Activated CD4-positive, alpha-beta T cell treated with anti-CD3 and anti-CD28 coated beads, Interleukin-2, amount 50 U/mL, for 4 hours (primary cell): ENCODE measurements at regions not wholly inside any gene's neighbourhood (a gene's known extent, or its start where the extent isn't known, plus 50 kb on each side); places are given as distances from the start of the nearest gene placed in this dataset.

ENCODE experiments used
- DNase-seq, 2 experiments: peaks; one replicate each; pipeline ENCODE4 v3.0.0-alpha.2; 2020

DNA sequence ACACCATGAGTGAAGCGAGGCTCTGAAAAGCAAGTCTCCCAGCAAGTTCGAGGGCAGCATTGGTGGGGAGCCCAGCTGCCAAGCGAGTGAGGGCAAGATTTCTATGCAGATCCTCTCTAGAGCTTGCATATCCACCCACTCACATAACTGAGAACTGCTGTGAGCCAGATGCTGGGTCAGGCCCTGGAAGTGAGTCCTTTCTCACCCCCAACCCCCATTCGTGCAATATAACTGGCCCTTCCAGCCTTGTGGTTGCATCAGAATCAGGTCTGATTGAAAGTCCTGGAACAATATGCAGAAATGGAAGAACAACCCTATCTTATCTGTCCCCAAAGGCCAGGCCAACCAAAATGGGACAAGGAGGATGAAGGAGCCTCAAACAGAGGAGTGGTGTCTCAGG, 146.6 kb downstream of the IRX5 start:
- DNase-seq, result no peak

DNA sequence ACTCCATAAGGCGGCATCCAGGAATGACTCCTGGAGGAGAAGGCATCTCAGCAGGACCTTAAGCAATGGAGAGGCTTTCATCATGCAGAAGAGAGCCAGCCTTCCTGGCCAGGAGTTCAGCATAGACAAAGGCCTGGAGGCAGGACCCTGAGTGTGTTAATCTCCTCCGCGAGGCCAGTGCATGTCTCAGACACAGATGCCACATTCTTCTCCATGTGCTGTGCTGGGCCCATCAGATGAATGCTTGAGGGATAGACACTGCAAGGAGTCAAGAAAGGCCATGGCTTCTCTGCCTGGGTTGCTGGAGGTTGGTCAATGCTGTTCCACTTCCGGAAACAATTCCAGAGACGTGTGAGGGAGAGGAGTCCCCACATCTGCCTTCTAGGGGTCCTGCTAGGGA, 147.5 kb downstream of the IRX5 start:
- DNase-seq, result no peak

DNA sequence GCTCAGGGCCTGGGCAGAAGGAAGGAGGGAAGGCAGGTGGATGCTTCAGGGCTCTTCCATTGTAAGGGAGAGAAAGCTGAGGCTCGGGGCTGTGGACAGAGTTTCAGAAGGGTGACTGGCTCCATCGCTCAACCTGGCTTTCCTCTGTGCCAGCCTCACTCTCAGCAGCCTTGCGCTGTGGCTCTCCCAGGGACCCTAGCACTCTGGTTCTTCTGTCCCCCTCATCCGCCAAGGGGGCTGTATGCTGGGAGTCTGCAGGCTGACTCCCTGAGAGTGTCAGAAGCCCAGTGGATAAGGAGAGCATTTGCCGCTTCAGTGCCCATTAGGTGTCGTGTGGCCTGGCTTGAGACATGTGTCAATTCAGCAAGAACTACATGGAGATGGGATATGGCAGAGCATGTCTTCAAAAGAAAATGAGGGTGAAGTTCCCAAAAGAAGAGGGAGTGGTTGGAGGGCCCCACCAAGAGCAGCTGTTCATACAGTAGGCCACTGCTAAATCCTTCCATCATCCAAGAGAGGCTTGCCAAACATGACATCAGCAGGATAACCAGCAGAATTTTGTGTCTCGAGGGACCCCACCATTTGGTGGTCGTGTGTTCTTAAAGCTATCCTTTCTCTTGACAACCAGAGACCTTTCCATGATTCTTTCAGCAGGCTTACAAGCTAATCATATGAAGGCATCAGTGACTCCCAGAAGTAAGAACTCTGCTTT, 148.2 kb downstream of the IRX5 start:
- DNase-seq, result no peak

DNA sequence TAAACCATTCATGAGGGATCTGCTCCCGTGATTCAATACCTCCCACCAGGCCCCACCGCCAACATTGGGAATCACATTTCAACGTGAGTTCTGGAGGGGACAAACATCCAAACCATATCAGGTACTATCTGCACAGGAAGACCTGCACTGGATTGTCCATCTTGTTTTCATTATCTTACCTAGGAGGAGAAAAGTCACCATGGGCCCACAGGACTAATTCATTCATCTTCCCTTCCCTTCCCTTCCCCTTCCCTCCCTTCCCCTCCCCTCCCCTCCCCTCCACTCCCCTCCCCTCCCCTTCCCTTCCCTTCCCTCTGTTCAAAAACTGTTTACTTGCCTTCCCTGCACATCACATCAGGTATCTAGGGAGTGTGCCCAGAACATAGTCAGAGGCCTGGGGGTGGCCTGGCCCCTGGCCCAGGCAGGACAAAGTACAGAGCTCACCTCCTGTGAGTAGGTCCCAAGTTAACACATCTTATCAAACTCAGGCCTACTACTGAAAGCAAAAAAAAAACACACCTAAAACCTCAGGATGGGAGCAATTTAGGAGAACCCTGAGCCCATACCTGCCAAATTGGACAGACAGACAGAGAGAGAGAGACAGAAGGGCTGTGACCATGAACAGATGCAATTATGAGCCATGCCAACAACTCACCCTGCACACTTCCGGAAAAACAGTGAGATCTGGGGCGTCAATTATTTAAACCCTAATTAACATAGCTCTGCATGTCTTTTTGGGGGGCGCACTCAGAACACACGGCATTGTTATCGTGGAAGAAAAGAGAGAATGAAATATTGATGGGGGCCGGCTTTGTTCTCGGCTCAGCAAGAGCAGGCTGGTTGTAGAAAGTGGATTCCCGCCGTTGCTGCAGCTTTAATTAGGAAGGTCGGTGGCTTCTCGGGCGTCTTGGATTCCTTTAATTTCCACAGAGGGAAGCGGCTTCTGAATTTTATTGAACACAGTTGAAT, 151.2 kb downstream of the IRX5 start:
- no peak for DNase-seq

DNA sequence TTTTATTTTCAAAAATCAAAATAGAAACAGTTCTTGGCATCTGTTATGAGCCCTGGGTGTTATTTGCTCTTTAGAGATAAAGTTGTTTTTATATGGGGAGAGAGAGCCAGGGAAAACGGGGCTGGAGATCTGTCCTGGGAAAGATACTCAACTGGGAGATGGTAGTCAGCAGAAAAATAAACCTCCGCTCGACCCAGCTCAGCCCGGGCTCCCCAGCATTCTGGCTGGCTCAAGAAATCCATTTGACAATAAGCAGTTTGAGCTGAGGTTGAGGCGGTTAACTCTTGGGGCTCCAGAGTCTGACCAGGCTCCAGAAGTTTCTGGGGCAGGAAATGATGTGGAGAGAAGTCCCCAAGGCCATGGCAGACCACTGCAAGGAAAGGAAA, 151.9 kb downstream of the IRX5 start:
- no peak for DNase-seq

DNA sequence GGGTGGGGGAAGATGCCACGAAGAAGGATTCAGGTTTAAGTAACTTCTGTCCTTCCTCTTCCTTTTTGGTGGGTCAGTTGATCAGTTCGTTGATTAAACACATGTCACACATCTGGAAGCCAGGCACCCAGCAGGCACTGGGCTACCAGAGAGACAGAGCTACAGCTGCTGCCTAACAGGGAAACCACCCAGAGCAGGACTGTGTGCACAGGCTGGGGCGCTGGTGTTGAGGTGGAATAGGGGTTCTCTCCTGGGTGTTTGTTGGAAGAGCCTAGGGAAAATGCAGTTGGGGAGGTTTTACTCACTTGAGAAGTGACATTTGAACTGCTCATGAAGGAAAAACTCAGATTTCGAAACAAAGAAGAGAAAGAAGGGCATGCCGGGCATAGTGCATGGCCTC, 152.4 kb downstream of the IRX5 start:
- DNase-seq, result no peak

DNA sequence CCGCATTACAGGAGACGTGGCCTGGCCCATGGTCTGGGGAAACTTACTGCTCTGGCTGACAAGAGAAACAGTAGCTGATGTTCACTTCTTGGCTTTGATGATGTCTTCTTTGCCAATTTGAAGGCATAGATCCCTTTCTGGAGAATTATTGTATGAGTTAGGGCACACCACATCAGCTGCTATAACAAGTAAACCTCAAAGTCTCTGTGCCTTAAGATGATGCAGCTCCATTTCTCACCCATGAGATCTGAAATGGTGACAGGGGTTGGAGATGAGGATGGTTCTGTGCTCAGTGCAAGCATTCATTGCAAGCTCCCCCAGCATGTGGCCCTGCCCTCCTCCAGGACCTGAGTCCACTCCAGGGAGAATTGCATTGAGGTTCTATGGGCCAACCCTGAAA, 157.4 kb downstream of the IRX5 start:
- DNase-seq, result no peak

DNA sequence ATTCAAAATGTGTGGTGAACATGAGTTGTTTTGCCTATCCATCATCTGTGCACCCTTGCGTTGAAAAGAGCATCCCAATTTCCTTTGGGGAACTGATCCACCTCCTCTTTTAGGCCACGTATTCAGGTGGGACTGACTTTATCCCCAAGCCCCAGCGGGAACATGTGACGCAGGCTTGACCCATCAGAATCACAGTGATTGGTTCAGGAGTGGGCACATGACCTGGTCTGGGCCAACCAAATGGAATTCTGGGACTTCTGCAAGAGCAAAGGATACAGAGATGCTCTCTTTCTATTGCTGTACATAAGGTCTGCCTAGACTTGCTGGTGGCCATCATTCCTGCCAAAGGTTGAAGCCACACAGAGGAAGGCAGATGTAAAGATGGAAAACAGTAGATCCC, 158.9 kb downstream of the IRX5 start:
- DNase-seq, result no peak

DNA sequence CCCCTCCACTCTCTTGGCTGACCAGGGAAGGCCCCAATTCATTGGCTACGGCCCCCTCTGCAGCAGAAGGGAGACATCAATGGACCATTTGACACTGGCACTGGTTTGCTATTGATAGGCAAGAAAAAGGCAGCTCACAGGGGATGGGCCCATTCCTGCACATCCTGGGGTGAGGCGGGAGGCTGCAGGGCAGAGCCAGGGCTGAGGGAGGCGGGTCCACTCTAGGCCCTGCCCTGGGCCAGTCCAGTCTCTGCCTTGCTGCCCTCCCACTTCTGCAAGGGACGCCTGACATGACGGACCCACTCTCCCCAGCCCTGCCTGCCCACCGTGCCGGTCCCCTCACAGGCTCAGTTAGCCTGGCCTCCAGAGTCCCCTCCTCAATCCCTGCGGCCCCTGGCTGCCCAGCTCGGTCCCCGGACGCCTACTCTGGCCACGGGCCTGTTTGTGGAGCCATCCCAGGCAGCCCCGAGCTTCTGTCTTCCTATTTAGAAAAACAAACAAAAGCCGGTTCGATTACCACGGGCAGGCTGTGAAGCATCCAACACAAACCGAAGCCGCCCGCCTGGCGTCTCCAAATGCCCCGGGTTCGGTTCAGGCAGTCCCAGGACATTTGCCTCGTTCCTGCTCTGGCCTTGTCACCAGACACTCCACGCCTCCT, 160.7 kb downstream of the IRX5 start:
- DNase-seq, result no peak

DNA sequence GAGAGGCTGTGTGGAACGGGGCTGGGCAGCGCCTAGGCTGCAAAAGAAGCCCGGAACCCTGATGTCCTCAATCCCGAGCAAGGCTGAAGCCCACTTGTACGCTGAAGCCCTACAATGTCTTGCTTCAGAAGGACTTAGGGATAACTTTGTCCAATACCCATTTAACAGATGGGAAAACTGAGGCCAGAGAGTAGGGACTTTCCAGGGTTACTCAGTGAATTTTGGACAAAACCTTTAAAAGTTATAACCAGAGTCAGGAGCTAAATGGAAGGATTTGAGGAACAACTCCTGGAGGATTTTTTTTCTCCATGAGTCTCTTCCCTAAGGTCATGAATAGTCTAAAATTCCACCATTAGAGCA, 161.2 kb downstream of the IRX5 start:
- DNase-seq, result no peak

DNA sequence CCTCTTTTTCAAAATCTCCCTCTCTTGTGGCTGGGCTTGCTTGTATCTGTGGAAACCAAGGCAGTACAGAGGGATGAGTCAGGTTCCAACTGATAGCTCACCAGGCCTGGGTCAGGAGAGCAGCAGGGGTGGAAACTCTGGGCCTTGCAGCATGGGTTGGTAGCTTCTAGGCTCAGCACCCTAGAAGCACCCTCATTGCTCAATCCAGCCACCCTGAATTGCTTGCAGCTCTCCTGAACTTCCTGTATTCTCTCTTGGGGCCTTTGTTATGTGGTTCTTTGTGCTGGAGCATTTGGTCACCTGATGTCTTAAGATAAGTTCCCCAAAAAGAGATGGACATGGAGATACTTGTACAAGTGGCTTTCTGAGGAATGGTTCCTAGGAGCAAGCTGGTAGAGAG, 169.4 kb downstream of the IRX5 start:
- no peak for DNase-seq

DNA sequence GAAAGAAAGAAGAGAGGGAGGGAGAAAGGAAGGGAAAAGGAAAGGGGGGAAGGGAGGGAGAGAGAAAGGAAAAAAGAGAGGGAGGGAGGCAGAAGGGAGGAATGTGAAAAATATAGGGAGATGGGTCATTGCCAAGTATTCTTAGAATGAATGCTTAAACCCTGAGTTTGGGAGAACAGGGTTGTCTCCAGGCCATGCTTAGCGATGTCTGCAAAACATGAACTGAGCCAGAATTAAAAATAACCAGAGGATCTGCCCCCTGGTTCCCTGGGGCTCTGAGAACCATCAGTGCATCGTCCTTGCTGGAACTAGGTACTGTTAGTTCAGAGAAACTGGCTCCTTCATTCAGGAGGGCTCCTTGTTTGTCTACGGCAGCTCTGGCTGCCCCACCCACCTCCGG, 170.4 kb downstream of the IRX5 start:
- DNase-seq, result no peak

DNA sequence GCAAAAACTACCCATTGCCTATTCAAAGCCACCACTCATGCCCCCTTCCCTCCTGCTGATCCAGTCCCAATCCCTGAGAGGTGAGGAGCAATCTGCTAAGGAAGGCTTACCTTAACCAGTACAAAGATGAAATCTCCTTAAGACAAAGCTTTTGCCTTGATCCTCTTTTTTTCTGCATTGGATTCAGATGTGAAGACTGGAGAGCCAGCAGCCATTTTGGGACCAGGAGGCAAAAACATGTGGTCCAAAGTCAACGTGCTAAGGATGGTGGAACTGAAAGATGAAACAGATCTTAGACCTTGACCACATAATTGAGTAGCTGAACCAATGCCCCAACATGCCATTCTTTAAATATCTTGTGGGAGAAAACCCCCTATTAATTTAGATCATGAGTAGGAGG, 171.4 kb downstream of the IRX5 start:
- DNase-seq, result no peak

DNA sequence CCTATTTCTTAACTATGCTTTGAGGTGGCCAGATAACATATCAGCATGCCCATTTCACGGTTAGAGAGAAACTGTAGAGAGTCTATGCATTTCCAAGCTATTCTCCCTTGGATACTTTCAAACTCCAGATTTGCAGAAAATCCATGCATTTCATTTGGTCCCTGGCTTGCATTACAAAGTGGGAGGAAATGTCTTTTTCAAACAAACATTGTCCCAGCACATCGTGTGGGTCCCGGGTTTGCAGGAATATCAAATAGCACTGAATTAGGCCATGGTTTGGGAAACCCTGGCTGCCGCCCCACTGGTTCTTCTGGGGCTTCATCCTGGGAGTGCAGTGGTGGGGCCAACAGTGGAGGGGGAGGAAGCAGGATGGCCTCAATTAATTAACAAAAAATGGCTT, 171.9 kb downstream of the IRX5 start:
- no peak for DNase-seq

DNA sequence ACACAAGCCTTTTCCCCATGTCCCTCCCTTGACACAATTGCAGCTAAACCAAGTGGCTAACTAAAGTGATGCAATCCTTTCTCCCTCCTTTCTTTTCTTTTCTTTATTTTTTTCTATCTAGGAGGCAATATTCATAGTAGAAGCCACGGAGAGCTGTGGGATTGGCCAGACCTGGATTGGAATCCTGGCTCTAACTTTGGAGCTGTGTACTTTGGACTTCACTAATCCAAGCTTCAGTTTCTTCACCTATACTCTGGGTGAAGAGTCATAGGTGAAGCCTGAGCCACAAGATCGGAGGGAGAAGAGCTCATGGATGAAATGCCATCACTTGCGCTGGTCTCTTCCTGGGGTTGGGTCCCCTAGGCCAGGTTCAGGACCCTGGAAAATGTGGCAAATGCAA, 177.2 kb downstream of the IRX5 start:
- DNase-seq, result no peak

DNA sequence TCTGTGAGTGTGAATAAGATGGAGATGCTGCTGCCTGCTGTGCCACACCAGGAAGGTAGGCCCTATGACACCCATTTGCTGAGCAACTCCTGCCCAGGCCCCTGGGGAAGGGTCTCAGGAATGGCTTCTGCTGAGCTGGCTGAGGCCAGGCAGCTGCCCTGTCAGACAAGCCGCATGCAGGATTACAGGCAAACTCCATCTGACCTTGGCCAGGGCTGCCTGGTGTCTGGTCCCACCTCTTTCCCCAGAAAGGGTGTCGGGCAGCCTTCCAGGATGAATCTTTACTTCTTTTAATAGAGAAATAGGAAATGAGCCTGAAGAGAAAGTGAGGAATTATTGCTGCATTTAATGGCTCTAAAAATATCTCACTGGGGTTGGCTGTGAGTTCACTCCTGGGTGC, 182.5 kb downstream of the IRX5 start:
- DNase-seq, result no peak

DNA sequence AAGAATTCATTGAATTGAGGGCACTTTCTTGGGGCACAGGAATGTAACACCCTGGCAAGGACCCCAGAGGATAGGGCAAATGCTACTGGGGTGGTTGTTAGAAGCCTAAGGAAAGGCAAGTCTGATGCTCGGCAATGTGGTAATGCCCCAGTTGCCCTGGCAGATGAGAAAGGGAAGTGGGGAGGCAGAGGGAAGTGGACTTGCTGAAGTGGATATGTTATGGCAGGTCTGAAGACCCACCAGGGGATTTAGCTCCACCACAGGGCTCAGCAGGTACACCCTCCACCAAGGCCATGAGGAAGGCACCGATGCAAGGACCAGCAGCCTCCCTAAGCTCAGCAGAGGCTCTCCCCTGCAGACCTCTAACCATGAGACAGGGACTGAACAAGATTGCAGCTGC, 184.8 kb downstream of the IRX5 start:
- no peak for DNase-seq

DNA sequence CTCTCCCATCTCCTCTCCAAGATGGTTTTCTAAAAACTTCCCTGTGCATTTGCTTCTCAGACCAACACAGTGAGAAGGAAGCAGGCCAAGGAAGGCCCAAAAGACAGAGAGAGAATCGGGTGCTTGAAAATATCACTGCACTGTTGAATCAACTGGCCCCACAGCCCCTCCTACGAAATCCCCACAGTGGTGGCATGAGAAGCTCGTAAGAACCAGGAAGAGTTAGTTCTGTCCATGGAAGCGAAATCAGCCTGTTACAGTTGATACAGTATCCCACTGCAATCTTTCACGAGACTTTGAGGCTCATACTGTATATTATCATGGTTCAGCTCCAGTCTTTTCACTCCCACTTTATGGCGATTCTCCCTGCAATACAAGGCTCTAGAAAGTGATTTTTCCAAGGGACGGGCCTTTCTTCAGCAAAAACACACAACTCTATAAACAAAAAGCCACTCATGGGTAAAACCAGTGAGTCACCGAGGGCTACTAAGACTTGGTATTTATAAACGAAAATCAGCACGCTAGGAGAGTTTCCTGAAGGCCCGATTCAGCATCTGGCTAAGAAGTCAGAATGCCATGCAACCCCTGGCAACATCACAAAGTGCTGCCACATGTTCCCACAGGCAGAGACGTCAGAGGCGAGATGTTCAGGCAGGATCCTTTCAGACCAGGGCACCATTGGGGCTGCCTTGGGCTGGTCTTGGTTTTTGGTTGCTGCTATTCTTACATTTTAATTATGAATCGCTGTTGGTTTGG, 185.7 kb downstream of the IRX5 start:
- DNase-seq, result no peak

DNA sequence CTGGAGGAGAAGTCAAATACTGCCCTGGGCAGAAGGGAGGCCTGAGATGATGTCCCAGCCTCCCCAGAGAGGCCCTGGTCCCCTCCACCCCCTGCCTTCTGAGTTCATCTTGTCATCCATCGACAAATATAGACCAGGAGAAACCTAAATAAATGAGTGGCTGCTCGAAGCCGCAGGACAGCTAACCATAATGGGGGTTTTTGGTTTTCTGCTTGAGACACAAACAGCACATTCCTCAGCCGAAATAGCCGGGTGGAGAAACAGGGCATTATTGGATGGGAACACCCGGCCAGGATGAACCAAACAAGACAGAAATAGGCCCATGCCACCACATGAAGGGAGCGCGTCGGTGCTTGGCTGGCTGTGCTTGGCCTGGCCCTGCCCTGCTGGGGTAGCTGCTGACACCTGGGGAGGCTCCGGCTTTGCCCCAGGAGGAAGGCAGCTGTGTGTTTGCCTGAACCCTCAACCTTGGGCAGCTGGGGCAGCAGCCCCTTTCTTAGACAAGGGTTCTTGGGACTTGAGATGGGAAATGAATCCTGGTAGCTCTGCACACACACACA, 188.1 kb downstream of the IRX5 start:
- DNase-seq, result no peak

DNA sequence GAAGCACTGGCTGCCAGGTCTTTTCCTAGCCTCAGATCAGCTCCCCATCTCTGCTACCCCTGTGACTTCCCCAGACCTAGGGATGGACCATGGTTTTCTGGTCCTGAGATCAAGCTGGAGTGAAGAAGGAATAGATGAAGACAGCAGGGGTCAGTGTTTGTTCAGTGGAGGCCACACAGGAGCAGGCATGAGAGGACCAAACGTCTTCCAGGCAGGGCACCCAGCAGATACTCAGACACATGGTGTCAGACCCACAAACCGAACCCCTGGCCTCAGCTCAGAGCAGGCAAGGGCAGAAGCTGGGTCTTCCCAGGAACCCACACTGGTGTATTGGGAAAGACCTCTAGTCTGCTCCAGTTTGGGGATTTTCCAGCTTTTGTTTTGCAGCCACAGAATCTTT, 189.7 kb downstream of the IRX5 start:
- DNase-seq, result no peak

DNA sequence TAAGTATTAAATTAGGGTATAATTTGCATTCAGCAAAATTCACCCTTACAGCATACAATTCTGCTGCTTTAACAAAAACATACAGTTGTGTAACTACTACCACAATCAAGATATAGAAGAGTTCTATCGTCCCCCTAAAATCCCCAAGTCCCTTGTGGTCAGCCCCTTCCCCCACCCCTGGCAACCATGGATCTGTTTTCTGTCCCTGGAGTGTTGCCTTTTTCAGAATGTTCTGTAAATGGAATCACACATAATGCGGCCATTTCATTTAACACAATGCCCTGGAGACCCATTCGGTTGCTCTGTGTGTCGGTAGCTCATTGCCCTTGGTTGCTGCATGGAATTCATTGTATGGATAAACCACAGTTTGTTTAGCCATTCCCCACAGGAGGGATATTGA, 190.2 kb downstream of the IRX5 start:
- DNase-seq, result no peak

DNA sequence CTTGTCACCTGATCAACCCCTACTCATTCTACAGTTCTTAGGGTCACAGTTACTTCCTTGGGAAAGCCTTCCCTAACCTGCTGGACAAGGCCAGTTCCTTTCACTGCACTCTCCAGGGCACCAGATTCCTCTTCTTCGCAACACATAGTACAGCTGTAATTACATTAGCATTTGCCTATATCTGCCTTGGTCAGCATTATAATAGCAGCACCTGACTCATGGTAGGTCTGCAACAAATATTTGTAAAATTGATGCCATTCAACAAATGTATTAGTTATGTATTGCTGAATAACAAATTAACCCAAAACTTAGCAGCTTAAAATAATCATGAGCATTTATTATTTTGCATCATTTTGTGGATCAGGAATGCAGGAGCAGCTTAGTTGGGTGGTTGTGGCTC, 193.0 kb downstream of the IRX5 start:
- no peak for DNase-seq

DNA sequence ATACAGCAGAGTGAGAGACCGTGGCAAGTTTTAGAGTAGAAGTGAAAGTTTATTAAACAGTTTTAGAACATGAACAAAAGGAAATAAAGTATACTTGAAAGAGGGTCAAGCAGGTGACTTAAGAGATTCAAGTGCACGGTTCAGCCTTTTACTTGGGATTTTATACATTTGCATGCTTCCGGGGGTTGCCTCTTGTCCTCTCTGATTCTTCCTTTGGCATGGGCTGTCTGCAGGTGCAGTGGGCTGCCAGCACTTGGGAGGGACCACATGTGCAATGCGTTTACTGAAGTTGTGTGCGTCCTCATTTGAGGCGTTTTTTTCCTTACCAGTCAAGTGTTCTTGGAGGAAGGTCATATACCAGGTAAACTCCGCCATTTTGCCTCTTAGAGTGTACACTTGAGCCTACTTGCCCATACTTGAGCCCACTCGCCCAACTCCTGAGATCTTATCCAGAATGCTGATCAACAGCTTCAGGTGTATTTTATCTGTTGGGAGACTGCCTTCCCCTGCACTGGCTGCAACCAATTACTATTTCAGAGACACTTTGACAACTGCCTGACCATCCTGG, 195.2 kb downstream of the IRX5 start:
- no peak for DNase-seq
